ENCODE measurements at regions not wholly inside any gene's neighbourhood (a gene's known extent, or its start where the extent isn't known, plus 50 kb on each side); places are given as distances from the start of the nearest gene placed in this dataset.

GRCh38 chr1:98422816-98423215, 238.7 kb upstream of the SNX7 start:
- DNase-seq (ENCODE audit: low read depth): no peak

- DNase-seq (ENCODE audit: low read depth): no peak
These were observed 240.5 kb upstream of the SNX7 start for GRCh38 chr1:98421085-98421435.

- no peak for DNase-seq (ENCODE audit: low read depth)
These were observed 241.0 kb upstream of the SNX7 start for GRCh38 chr1:98420376-98421084.

DNA sequence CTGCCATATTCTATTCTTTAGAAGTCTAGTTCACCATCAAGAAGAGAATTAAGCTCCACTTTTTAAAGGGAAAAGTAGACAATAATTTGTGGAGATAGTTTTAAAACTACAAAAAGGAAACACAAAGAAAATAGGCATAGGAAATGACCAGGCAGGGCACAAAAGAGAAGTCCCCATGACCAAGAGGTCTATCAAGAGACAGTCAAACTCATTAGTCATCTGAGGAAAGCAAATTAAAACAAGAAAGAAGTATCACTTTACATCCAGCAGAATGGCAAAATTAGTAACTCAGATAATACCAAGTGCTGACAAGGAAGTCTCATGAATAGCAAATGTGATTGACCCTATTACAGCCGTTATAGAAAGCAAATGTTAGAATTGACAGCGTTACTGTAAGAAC, 243.7 kb upstream of the SNX7 start:
- DNase-seq (ENCODE audit: low read depth): no peak

DNA sequence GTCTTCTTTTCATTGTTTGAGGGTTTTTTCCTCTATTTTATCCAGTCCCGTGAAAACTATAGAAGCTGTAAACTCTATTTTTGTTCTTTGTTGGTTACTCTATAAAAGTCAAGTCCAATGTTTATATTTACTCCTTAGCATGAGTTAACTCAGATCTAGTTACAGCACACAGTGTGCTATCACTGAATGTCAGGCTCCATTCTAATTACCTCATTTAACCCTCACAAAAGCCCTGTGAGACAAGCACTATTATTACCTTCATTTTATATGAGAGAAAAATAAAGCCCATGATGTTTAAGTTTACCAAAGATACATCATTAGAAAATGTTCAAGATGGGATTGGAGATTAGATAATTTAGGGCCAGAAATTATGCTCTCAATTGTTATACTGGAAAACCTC, 251.4 kb upstream of the SNX7 start:
- no peak for DNase-seq (ENCODE audit: low read depth)

GRCh38 chr1:98406352-98407088, 255.0 kb upstream of the SNX7 start:
- no peak for DNase-seq (ENCODE audit: low read depth)

DNA sequence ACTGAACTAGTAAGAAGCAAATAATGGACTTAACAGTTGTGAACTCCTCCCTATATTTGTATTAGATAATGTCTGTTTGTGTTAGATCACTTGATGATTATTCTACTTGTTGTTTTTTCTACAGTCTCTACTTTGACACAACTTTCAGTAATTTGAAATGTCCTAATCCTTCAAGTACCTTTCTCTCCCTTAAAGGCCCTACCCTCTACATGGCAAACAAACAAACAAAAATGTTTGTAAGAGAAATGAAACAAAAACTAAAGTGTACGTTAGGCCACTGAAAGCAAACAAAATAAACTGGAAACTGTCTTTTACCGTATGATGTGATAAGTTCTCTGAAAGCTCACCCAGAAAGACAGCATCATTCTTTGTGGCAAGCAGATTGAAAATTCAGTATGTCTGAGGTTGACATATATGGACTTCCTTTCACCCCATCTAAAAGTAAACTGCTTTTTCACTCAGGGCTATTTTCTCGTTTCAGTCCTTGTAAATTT, 255.9 kb upstream of the SNX7 start:
- DNase-seq (ENCODE audit: low read depth): no peak

- DNase-seq (ENCODE audit: low read depth): no peak
These were observed 256.7 kb upstream of the SNX7 start for GRCh38 chr1:98404866-98405265.

- no peak for DNase-seq (ENCODE audit: low read depth)
These were observed 257.5 kb upstream of the SNX7 start for GRCh38 chr1:98403963-98404480.

DNA sequence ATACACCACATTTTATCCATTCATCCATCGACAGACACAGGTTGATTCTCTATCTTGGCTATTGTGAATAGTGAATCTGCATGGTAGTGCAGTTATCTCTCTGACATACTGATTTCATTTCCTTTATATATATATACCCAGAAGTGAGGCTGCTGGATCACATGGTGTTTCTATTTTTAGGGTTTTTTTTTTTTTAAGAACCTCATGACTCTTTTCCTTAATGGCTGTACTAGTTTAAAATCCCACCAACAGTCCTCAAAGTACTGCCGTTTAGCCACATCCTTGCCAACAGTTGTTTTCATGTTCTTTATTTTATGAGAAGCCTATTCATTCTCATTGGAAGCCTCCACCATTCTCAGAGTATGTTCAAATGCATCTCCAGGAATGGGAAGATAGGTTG, 258.7 kb upstream of the SNX7 start:
- no peak for DNase-seq (ENCODE audit: low read depth)

GRCh38 chr1:98400446-98400845, 261.1 kb upstream of the SNX7 start:
- DNase-seq (ENCODE audit: low read depth): no peak

- no peak for DNase-seq (ENCODE audit: low read depth)
These were observed 262.3 kb upstream of the SNX7 start for GRCh38 chr1:98399218-98399617.

GRCh38 chr1:98398649-98399048, 262.9 kb upstream of the SNX7 start:
- DNase-seq (ENCODE audit: low read depth): no peak

DNA sequence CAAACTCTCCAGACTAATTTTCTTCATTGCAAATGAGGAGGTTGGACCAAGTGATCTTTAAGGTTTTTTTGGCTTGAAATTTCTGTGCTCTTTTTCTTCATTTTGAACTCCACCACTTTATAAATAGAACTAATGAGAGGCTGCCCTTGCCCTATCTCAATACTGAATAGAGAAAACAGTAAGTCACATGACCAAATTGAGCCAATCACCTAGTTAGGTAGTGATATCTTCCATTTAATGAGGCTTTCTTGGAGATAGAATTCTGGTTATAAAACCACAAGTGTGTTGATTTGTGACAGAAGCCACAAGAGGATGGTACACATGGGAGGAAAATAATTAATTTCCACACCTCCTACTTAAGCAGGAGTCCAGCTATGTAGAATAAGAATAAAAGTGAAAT, 263.4 kb upstream of the SNX7 start:
- no peak for DNase-seq (ENCODE audit: low read depth)

DNA sequence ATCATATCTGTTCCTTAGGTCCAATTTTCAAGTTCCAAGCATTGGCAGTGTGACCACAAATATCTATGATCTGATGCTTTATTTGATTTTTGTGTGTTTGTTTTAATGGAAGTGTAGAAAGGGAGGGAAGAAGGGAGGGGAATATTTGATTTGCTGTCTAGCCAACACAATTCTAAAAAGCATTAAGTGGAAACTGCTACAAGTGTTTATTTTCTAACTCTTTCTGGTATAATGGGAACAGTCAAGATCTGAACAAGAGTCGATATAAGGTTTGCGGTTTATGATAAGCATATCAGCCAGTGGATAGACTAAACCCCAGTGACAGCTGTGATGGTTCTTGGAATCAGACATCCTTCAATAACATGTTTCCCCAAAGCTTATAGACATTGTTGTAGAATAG, 267.8 kb upstream of the SNX7 start:
- no peak for DNase-seq (ENCODE audit: low read depth)

- no peak for DNase-seq (ENCODE audit: low read depth)
These were observed 270.3 kb upstream of the SNX7 start for GRCh38 chr1:98391175-98391574.

DNA sequence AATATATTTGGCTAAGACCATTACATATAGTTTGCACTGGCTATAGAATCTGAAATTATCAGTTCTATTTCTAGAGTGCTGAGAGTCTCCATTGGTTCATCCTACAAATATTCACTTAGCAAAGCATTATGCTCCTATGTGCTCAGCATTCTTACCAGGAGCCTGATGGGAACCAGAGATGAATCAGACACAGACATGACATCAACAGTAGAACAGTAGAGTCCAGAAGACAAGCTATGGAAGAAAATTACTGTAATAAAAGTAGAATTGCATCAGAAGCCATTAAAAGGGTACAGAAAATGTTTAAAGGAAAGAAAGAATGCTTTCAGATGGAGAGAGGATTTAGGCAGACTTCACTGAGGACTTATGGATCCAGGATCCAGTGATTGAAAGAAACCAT, 271.7 kb upstream of the SNX7 start:
- no peak for DNase-seq (ENCODE audit: low read depth)

DNA sequence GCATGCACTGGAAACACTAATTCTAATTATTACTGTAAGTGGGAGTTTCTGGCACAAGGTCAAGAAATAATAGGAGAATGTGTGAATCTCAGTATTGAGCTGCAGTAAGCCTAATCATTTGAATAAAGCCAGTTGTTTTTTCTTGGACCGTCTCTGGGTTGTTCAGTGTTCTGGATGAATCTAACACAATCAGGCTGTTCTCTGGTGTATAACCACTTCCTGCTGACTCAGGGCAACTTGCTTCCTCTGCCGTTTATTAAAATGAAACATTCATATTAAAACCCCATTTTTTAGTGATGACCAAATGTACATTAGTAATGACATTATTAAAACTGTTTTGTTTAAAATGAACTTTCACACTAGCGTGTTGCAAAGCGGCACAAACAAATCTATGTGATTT, 273.1 kb upstream of the SNX7 start:
- DNase-seq (ENCODE audit: low read depth): no peak

- DNase-seq (ENCODE audit: low read depth): no peak
These were observed 273.8 kb upstream of the SNX7 start for GRCh38 chr1:98387701-98388100.

DNA sequence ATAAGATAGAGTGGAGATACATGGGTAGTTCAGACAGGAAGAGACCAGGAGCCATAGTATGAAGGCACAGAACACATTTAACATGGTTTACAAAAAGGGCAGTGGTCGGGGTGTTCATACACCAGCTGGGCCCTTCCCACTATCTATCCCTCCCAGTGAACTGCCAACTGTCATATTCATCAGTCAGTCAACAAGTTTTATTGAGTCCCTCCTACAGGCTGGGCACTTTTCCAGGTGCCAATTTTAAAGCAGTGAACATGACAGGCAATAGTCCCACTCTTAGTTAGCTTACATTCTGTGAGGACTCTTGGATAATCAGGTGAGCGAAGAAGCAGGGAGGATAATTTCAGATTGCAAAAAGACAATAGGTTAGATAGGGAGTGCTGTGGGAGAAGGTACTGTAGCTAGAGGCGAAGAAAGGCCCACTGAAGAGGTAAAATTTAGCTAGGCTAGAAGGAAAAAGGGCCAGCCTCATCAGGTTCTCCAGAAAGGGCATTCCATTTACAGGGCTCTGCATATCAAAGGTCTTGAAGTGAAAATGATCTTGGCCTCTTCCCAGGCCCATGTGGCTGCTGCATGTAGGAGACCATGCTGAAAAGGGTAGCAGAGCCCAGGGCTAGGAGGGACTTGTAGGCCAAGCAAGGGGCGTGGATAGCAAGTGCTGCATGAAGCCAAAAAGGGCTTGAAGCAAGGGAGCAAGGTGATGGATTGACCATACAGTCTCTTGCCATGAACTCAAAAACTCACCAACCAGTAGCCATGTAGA, 274.7 kb upstream of the SNX7 start:
- DNase-seq (ENCODE audit: low read depth): no peak

GRCh38 chr1:98385652-98386051, 275.9 kb upstream of the SNX7 start:
- no peak for DNase-seq (ENCODE audit: low read depth)

- DNase-seq (ENCODE audit: low read depth): no peak
These were observed 276.9 kb upstream of the SNX7 start for GRCh38 chr1:98384461-98385141.
